ENCODE measurements at regions not wholly inside any gene's neighbourhood (a gene's known extent, or its start where the extent isn't known, plus 50 kb on each side); places are given as distances from the start of the nearest gene placed in this dataset.

DNA sequence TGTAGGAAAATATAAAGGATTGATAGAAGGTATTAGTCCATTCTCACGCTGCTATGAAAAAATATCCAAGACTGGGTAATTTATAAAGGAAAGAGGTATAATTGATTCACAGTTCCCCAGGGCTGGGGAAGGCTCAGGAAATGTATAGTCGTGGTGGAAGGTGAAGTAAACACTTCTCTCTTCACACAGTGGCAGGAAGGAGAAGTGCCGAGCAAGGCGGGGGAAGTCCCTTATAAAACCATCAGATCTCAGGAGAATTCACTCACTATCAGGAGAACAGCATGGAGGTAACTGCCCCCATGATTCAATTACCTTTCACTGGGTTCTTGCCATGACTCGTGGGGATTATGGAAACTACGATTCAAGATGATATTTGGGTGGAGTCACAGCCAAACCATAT lies 1806.0 kb downstream of the MRPL39 start:
- dilution Hi-C loops (cut with HindIII; ENCODE audit: low sequenced_read_pairs, unreplicated experiment) = no loop called here
- in situ Hi-C loops (cut with MboI; ENCODE audit: low sequenced_read_pairs) = no loop called here
- intact Hi-C loops (cut with micrococcal nuclease) = no loop called here

More for the DNA sequence above, 1806.0 kb downstream of the MRPL39 start:
- no peaks in the 10 kb centered on the region for H3K79me1 ChIP-seq (ENCODE audit: low read depth in 1 of 2, low read length in 2 of 2)
- no peaks in the 10 kb centered on the region for H3K27me3 ChIP-seq (ENCODE audit: control insufficient read depth, insufficient read depth, low read length)
- H3K56ac ChIP-seq (ENCODE audit: extremely low read depth, insufficient read depth, low read length) = no peak overlapping the region
- H3K4me1 ChIP-seq (ENCODE audit: control insufficient read depth, insufficient read depth, low read length) = no peaks in the 10 kb centered on the region
- ATAC-seq (ENCODE audit: low read depth) = no peak
- H3K9ac ChIP-seq (ENCODE audit: low read depth, low read length) = no peak overlapping the region
- no peak overlapping the region for H2BK120ac ChIP-seq (ENCODE audit: low read depth, low read length)
- H2BK15ac ChIP-seq (ENCODE audit: low read depth, low read length) = no peak overlapping the region
- H4K5ac ChIP-seq (ENCODE audit: low read depth, low read length) = no peak overlapping the region
- no peak overlapping the region for H3K23ac ChIP-seq (ENCODE audit: low read depth, low read length)
- H3K14ac ChIP-seq (replicated peaks; ENCODE audit: low read depth, low read length) = no peak overlapping the region
- H2AK9ac ChIP-seq (replicated peaks; ENCODE audit: low read depth, low read length, poor library complexity) = no peak overlapping the region
- no peak overlapping the region for H2BK5ac ChIP-seq (ENCODE audit: low read depth, low read length, poor library complexity, severe bottlenecking)
- peaks cover 4% of the 10 kb centered on the region for H3K9me3 ChIP-seq (ENCODE audit: control insufficient read depth, insufficient read depth, low read length)
- no peak overlapping the region for H2BK20ac ChIP-seq (ENCODE audit: low read depth, low read length)
- no peak overlapping the region for H4K91ac ChIP-seq (ENCODE audit: insufficient read depth, low read depth, low read length)
- no peaks in the 10 kb centered on the region for H3K9me1 ChIP-seq (ENCODE audit: insufficient read depth, low read length)
- no peak overlapping the region for H3K27ac ChIP-seq (ENCODE audit: insufficient read depth, low read length)
- H4K8ac ChIP-seq (ENCODE audit: low read depth in 2 of 2, low read length in 2 of 2) = no peak overlapping the region
- no peak for DNase-seq
- POLR2A ChIA-PET (ENCODE audit: unreplicated experiment) = no interaction called here
- H2AFZ ChIP-seq (replicated peaks; ENCODE audit: low read length, poor library complexity) = no peak overlapping the region
- H3K18ac ChIP-seq (ENCODE audit: low read depth, low read length) = no peak overlapping the region
- H3K4ac ChIP-seq (ENCODE audit: low read depth, low read length) = no peak overlapping the region
- no peak overlapping the region for H3K4me3 ChIP-seq (ENCODE audit: insufficient read depth, low read depth, low read length)
- CTCF ChIA-PET = no interaction called here
- BruUV-seq (replicated peaks) = no TSS peak
- no peak overlapping the region for H2AK5ac ChIP-seq (ENCODE audit: low read depth, low read length)
- no peaks in the 10 kb centered on the region for H3K36me3 ChIP-seq (ENCODE audit: control insufficient read depth, insufficient read depth, low read length)
- H3K4me2 ChIP-seq (ENCODE audit: low read depth, low read length) = no peak overlapping the region
- H4K20me1 ChIP-seq (ENCODE audit: insufficient read depth, low read length) = no peaks in the 10 kb centered on the region
- TF ChIP-seq BHLHE40 (IDR thresholded peaks at IDR 0.05; ENCODE audit: low read depth, low read length) = no peak
- no peak for TF ChIP-seq MAFK (IDR thresholded peaks at IDR 0.05; ENCODE audit: low read depth, low read length)
- TF ChIP-seq, protein P1, sequence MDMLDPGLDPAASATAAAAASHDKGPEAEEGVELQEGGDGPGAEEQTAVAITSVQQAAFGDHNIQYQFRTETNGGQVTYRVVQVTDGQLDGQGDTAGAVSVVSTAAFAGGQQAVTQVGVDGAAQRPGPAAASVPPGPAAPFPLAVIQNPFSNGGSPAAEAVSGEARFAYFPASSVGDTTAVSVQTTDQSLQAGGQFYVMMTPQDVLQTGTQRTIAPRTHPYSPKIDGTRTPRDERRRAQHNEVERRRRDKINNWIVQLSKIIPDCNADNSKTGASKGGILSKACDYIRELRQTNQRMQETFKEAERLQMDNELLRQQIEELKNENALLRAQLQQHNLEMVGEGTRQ (IDR thresholded peaks at IDR 0.05; ENCODE audit: low read depth, low read length) = no peak
- TF ChIP-seq FOS (IDR thresholded peaks at IDR 0.05; ENCODE audit: low read depth, low read length) = no peak
- no peak for TF ChIP-seq RCOR1 (IDR thresholded peaks at IDR 0.05; ENCODE audit: insufficient replicate concordance, low read length)
- TF ChIP-seq, protein P2, sequence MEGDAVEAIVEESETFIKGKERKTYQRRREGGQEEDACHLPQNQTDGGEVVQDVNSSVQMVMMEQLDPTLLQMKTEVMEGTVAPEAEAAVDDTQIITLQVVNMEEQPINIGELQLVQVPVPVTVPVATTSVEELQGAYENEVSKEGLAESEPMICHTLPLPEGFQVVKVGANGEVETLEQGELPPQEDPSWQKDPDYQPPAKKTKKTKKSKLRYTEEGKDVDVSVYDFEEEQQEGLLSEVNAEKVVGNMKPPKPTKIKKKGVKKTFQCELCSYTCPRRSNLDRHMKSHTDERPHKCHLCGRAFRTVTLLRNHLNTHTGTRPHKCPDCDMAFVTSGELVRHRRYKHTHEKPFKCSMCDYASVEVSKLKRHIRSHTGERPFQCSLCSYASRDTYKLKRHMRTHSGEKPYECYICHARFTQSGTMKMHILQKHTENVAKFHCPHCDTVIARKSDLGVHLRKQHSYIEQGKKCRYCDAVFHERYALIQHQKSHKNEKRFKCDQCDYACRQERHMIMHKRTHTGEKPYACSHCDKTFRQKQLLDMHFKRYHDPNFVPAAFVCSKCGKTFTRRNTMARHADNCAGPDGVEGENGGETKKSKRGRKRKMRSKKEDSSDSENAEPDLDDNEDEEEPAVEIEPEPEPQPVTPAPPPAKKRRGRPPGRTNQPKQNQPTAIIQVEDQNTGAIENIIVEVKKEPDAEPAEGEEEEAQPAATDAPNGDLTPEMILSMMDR (conservative IDR thresholded peaks at IDR 0.05; ENCODE audit: low read depth, low read length) = no peak
- no peak for TF ChIP-seq NFE2L2 (IDR thresholded peaks at IDR 0.05; ENCODE audit: low read depth, low read length)
- TF ChIP-seq, protein P3, sequence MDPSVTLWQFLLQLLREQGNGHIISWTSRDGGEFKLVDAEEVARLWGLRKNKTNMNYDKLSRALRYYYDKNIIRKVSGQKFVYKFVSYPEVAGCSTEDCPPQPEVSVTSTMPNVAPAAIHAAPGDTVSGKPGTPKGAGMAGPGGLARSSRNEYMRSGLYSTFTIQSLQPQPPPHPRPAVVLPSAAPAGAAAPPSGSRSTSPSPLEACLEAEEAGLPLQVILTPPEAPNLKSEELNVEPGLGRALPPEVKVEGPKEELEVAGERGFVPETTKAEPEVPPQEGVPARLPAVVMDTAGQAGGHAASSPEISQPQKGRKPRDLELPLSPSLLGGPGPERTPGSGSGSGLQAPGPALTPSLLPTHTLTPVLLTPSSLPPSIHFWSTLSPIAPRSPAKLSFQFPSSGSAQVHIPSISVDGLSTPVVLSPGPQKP (IDR thresholded peaks at IDR 0.05; ENCODE audit: borderline replicate concordance, low read depth, low read length) = no peak
- no peak for TF ChIP-seq MAZ (IDR thresholded peaks at IDR 0.05; ENCODE audit: borderline replicate concordance, low read depth, low read length)
- no peak for TF ChIP-seq POLR2A (IDR thresholded peaks at IDR 0.05; ENCODE audit: low read depth, low read length)
- no peak for TF ChIP-seq CHD1 (IDR thresholded peaks at IDR 0.05; ENCODE audit: low read depth, low read length)
- no peak for TF ChIP-seq CEBPB (IDR thresholded peaks at IDR 0.05; ENCODE audit: low read depth, low read length)
- TF ChIP-seq MXI1 (IDR thresholded peaks at IDR 0.05; ENCODE audit: borderline replicate concordance, low read depth, low read length) = no peak
- WGBS, 2 experiments (ENCODE audit: extremely low coverage in 2 of 2, insufficient read length in 1 of 2) = no CpG with 5 or more reads among the region's 6 CpGs

All from IMR-90 (cell line).